ENCODE measurements at regions not wholly inside any gene's neighbourhood (a gene's known extent, or its start where the extent isn't known, plus 50 kb on each side); places are given as distances from the start of the nearest gene placed in this dataset.

GRCh38 chr6:25112322-25112773, 166.8 kb upstream of the CARMIL1 start:
- Histone ChIP-seq H3K79me2 (ENCODE audit: insufficient read depth, low read length) (0 out of 2 replicates have a peak, but pooled peaks cover 9% of the 10 kb centered on the region), H3K4me2 (ENCODE audit: low read depth, low read length, poor library complexity, severe bottlenecking) (no peak overlapping the region), H3F3A (ENCODE audit: low read depth) (0 out of 2 replicates have a peak, but pooled peaks cover 4% of the 10 kb centered on the region), H2AFZ (ENCODE audit: low read length) (no peak overlapping the region), H3K4me1 (ENCODE audit: insufficient read depth, low read length, poor library complexity, severe bottlenecking) (peaks cover 15% of the 10 kb centered on the region), H3K27me3 (ENCODE audit: insufficient read depth, low read length, poor library complexity, severe bottlenecking) (no peaks in the 10 kb centered on the region), H3K9me2 (replicated peaks; ENCODE audit: low read depth, low read length) (no peaks in the 10 kb centered on the region), H3K9ac (ENCODE audit: low read depth, low read length, poor library complexity, severe bottlenecking) (no peak overlapping the region), H3K36me3 (ENCODE audit: insufficient read depth, low read length) (peaks cover 70% of the 10 kb centered on the region), H4K20me1 (ENCODE audit: insufficient read depth, low read length, poor library complexity, severe bottlenecking) (no peaks in the 10 kb centered on the region), H3K4me3 (ENCODE audit: low read length, poor library complexity, severe bottlenecking) (no peak overlapping the region), H3K9me3 (ENCODE audit: insufficient read depth, low read depth, low read length) (no peaks in the 10 kb centered on the region)
- TF ChIP-seq EZH2phosphoT487 (IDR thresholded peaks at IDR 0.05; ENCODE audit: borderline replicate concordance) (no peak), CTCF (conservative IDR thresholded peaks at IDR 0.05; ENCODE audit: low read length) (no peak)

GRCh38 chr6:25113436-25113835, 165.7 kb upstream of the CARMIL1 start:
- Histone ChIP-seq H2AFZ (ENCODE audit: low read length) (no peak overlapping the region), H3K4me1 (ENCODE audit: insufficient read depth, low read length, poor library complexity, severe bottlenecking) (peaks cover 25% of the 10 kb centered on the region), H3K9ac (ENCODE audit: low read depth, low read length, poor library complexity, severe bottlenecking) (no peak overlapping the region), H3K9me3 (ENCODE audit: insufficient read depth, low read depth, low read length) (no peaks in the 10 kb centered on the region), H3K27me3 (ENCODE audit: insufficient read depth, low read length, poor library complexity, severe bottlenecking) (no peaks in the 10 kb centered on the region), H3K4me3 (ENCODE audit: low read length, poor library complexity, severe bottlenecking) (no peak overlapping the region), H3F3A (ENCODE audit: low read depth) (0 out of 2 replicates have a peak, but pooled peaks cover 4% of the 10 kb centered on the region), H3K36me3 (ENCODE audit: insufficient read depth, low read length) (peaks cover 59% of the 10 kb centered on the region), H3K9me2 (replicated peaks; ENCODE audit: low read depth, low read length) (no peaks in the 10 kb centered on the region), H3K79me2 (ENCODE audit: insufficient read depth, low read length) (peaks cover 20% of the 10 kb centered on the region), H3K4me2 (ENCODE audit: low read depth, low read length, poor library complexity, severe bottlenecking) (peak overlapping the region; percentile 40), H4K20me1 (ENCODE audit: insufficient read depth, low read length, poor library complexity, severe bottlenecking) (no peaks in the 10 kb centered on the region)
- TF ChIP-seq CTCF (conservative IDR thresholded peaks at IDR 0.05; ENCODE audit: low read length) (no peak), EZH2phosphoT487 (IDR thresholded peaks at IDR 0.05; ENCODE audit: borderline replicate concordance) (no peak)

DNA sequence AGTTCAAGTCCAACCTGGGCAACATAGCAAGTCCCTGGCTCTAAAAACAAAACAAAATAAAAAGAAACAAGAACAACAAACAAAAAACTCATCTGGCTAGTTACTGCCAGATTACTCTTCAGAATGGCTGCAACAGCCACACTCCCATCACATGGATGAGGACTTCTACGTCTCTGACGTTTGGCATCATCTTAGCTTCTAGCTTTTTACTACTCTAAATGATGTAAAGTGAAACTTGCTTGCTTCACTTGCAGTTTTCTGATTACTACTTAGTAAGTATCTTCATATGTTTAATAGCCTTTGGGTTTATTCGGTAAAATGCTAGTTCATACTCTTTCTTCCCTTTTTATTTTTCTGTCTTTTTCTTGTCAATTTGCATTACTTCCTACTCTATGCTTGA, 161.1 kb upstream of the CARMIL1 start:
- Histone ChIP-seq H3K27me3 (ENCODE audit: insufficient read depth, low read length, poor library complexity, severe bottlenecking) (no peaks in the 10 kb centered on the region), H3K4me1 (ENCODE audit: insufficient read depth, low read length, poor library complexity, severe bottlenecking) (peaks cover 31% of the 10 kb centered on the region), H3K9me3 (ENCODE audit: insufficient read depth, low read depth, low read length) (peaks cover 3% of the 10 kb centered on the region; the same call in 1 of the 2 replicates), H3K4me3 (ENCODE audit: low read length, poor library complexity, severe bottlenecking) (no peak overlapping the region), H4K20me1 (ENCODE audit: insufficient read depth, low read length, poor library complexity, severe bottlenecking) (no peaks in the 10 kb centered on the region), H3F3A (ENCODE audit: low read depth) (peaks cover 4% of the 10 kb centered on the region; the same call in 1 of the 2 replicates), H2AFZ (ENCODE audit: low read length) (no peak overlapping the region), H3K9ac (ENCODE audit: low read depth, low read length, poor library complexity, severe bottlenecking) (peak overlapping the region; percentile 41), H3K9me2 (replicated peaks; ENCODE audit: low read depth, low read length) (no peaks in the 10 kb centered on the region), H3K4me2 (ENCODE audit: low read depth, low read length, poor library complexity, severe bottlenecking) (peak overlapping the region; percentile 59), H3K79me2 (ENCODE audit: insufficient read depth, low read length) (peaks cover 36% of the 10 kb centered on the region), H3K36me3 (ENCODE audit: insufficient read depth, low read length) (peaks cover 27% of the 10 kb centered on the region)
- TF ChIP-seq EZH2phosphoT487 (IDR thresholded peaks at IDR 0.05; ENCODE audit: borderline replicate concordance) (no peak), CTCF (conservative IDR thresholded peaks at IDR 0.05; ENCODE audit: low read length) (no peak)

Data from Loucy (cell line).